C4-2B (cell line): ENCODE measurements at regions not wholly inside any gene's neighbourhood (a gene's known extent, or its start where the extent isn't known, plus 50 kb on each side); places are given as distances from the start of the nearest gene placed in this dataset.

Experiments
- H3K27ac ChIP-seq: fragments of 450-650 bp; 2 replicates; pipeline ENCODE4 v1.5.1; 2017
- CTCF ChIP-seq: fragments of 450-650 bp; conservative IDR thresholded peaks from 2 replicates; pipeline ENCODE4 v1.5.1; 2017; ENCODE audit warnings: mild to moderate bottlenecking
- ZFX ChIP-seq: fragments of 450-650 bp; IDR thresholded peaks from 2 replicates; pipeline ENCODE4 v1.6.1; 2017

- H3K27ac ChIP-seq, result no peak overlapping the region; the same call in 1 of the 2 replicates
- TF ChIP-seq ZFX (no peak), CTCF (no peak)
Observed at GRCh38 chr1:94694226-94694915, 125.8 kb upstream of the SLC44A3 start.

DNA sequence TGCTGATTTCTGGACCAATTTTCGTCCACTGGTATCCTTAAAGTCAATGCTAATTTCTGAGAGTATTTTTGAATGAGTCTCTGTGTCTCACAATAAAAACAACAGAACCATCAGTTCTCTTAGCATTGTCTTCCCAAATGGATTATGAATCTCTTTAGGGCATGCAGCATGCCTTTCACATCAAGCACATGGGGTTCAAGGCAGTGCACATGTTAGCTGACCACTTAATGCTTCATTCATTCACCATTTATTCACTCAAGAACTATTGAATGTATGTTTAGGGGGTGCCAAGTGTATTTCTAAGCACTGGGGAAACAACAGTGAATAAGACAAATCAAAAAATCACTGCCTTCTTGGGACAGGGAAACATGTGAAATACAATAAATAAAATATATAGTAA lies 126.7 kb upstream of the SLC44A3 start:
- H3K27ac ChIP-seq, result no peak overlapping the region
- TF ChIP-seq ZFX (no peak), CTCF (no peak)

DNA sequence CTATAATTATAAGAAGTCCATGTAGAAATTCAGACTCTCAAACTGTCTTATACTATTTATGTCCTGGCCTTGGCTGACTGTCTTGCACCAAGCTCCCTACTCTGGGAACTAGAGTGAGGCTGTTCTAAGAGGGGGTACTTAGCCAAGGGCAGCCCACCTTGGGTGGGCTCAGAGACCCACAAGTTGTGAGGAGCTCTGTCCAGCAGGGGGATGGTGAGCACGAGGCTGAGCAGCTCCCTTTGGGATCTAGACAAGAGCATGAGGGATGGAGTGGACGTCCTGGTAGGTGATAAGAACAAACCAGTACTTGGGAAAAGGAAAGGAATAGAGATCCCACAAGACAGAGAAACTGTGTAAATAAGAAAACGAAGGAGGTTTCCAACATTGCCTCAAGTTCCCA lies 127.1 kb upstream of the SLC44A3 start:
- H3K27ac ChIP-seq, result no peak overlapping the region
- no peak for TF ChIP-seq ZFX
- TF ChIP-seq CTCF, result no peak; the same call in 1 of the 2 replicates

GRCh38 chr1:94688646-94689045 lies 131.5 kb upstream of the SLC44A3 start:
- TF ChIP-seq ZFX, result no peak
- no peak for TF ChIP-seq CTCF
- H3K27ac ChIP-seq, result no peak overlapping the region

DNA sequence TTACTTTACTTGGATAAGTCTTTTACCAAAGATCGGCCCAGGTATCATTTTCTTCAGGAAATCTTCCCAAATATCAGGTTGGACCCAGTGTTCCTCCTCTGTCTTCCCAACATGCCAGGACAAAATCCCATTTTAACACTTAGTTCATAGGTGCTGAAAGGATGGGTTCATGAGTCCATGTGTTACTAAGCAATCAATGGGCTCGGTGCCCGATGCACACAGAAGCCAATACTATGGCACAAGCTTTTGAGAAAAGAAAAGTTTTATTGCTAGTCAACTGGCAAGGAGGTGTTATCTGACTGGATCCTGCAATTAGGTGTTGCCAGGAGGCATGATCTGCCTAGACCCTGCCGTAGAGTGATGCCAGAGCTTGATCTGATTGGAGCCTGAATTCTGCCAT lies 133.3 kb upstream of the SLC44A3 start:
- no peak for TF ChIP-seq CTCF
- TF ChIP-seq ZFX, result no peak
- no peak overlapping the region for H3K27ac ChIP-seq

- TF ChIP-seq CTCF (no peak), ZFX (no peak)
Observed at GRCh38 chr1:94684690-94685250, 135.4 kb upstream of the SLC44A3 start.

DNA sequence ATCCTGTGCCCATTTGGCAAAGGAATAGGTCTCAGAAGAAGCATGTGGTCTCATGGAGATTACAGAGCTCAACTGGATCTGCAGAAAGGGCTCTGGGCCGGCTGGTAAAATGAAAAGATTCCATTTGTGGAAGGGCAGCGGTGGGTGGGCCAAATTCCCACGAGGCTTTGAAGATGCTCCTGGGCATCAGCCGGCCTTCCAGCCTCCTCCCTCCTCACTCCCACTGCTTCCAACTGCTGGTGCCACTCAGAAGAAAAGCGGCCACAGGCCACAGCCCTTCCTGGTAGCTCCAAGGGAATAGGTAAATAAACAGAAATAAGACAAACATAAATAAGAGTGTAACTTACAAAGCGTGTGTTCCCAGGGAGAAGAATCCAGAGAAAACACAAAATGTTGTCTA lies 136.3 kb upstream of the SLC44A3 start:
- TF ChIP-seq ZFX, result no peak
- no peak for TF ChIP-seq CTCF
- no peak overlapping the region for H3K27ac ChIP-seq

More at GRCh38 chr1:94684690-94685250, 135.4 kb upstream of the SLC44A3 start:
- no peak overlapping the region for H3K27ac ChIP-seq
